HepG2 (cell line): ENCODE measurements at regions not wholly inside any gene's neighbourhood (a gene's known extent, or its start where the extent isn't known, plus 50 kb on each side); places are given as distances from the start of the nearest gene placed in this dataset.

Experiments used
- ATAC-seq: fragments of 200-7000 bp; cut with Tn5 transposase; 3 replicates; pipeline ENCODE4 v1.9.1; 2020; ENCODE audit warnings: mild to moderate bottlenecking, moderate library complexity
- BruUV-seq: library from RNA; stranded (reverse); fragments of 400-500 nt; replicated peaks from 2 replicates; lab custom pipeline; 2021; lab: Mats Ljungman, UMichigan
- CTCF ChIA-PET: fragments of 300-600 bp; formaldehyde crosslinking; extraction: SDS; loops from one replicate; lab custom pipeline; 2021; ENCODE audit warnings: low total read pairs, inconsistent platforms, low intra/inter-chr PET ratio; lab: Yijun Ruan, JAX
- POLR2A ChIA-PET: fragments of 350-600 bp; sonication (Branson Sonifier 250); formaldehyde crosslinking; loops from one replicate; lab custom pipeline; 2020; ENCODE audit warnings: antibody characterized with exemption, inconsistent platforms; lab: Yijun Ruan, JAX
- DNase-seq: peaks from one replicate; pipeline ENCODE4 v3.0.0-alpha.2; 2015; ENCODE audit warnings: low spot score
- FAIRE-seq: peaks from 3 replicates; lab custom pipeline; 2011; peaks lifted over from hg19 to GRCh38; lab: Jason Lieb, UNC
- H2AFZ ChIP-seq: one replicate; pipeline ENCODE4 v1.6.1; 2011; ENCODE audit warnings: low read length, inconsistent platforms
- H3K27ac ChIP-seq: fragments of 300-600 bp; 3 replicates; pipeline ENCODE4 v1.8.0; 2011; ENCODE audit warnings: mixed run types, mild to moderate bottlenecking, mixed read lengths, low read length, inconsistent platforms; ENCODE audit not compliant: insufficient read depth; ENCODE audit errors: extremely low read length
- H3K27me3 ChIP-seq, 2 experiments: fragments of 200-600 bp in 1 of 2; 2 replicates in 1 of 2; 3 replicates in 1 of 2; pipeline versions ENCODE4 v1.6.0 to v1.8.0; 2011; ENCODE audit warnings: low read length in 2 of 2, mild to moderate bottlenecking in 2 of 2, moderate library complexity in 2 of 2, inconsistent platforms in 1 of 2; ENCODE audit not compliant: insufficient read depth in 2 of 2, control insufficient read depth in 1 of 2
- H3K36me3 ChIP-seq, 2 experiments: fragments of 200-600 bp in 1 of 2; replicated peaks in 1 of 2; 2 replicates in 1 of 2; 3 replicates in 1 of 2; pipeline versions ENCODE4 v1.5.1 to v1.8.0; 2011; ENCODE audit warnings: low read length in 2 of 2, inconsistent platforms in 1 of 2; ENCODE audit not compliant: insufficient read depth in 2 of 2, control insufficient read depth in 1 of 2
- H3K4me1 ChIP-seq: 2 replicates; pipeline ENCODE4 v1.5.1; 2012; ENCODE audit warnings: low read length, inconsistent platforms; ENCODE audit not compliant: insufficient read depth
- H3K4me2 ChIP-seq: 2 replicates; pipeline ENCODE4 v1.6.0; 2011; ENCODE audit warnings: low read depth, low read length, inconsistent platforms
- H3K4me3 ChIP-seq, 3 experiments: fragments of 200-600 bp in 1 of 3; sonication (generic), shearing (Covaris generic) in 1 of 3; replicated peaks in 1 of 3; 2 replicates each; pipeline ENCODE4 v1.5.1; 2011 to 2016; ENCODE audit warnings: low read length in 3 of 3, inconsistent platforms in 2 of 3, low read depth in 2 of 3, mild to moderate bottlenecking in 2 of 3, control low read depth in 1 of 3, mixed read lengths in 1 of 3; ENCODE audit not compliant: insufficient read depth in 1 of 3
- H3K79me2 ChIP-seq: one replicate; pipeline ENCODE4 v1.6.1; 2011; ENCODE audit warnings: low read length, inconsistent platforms; ENCODE audit not compliant: insufficient read depth
- H3K9ac ChIP-seq: 2 replicates; pipeline ENCODE4 v1.6.0; 2011; ENCODE audit warnings: mild to moderate bottlenecking, low read depth, low read length, inconsistent platforms; ENCODE audit not compliant: insufficient read depth
- H3K9me3 ChIP-seq: 2 replicates; pipeline ENCODE4 v1.5.1; 2012; ENCODE audit warnings: mild to moderate bottlenecking, low read length
- H4K20me1 ChIP-seq: 2 replicates; pipeline ENCODE4 v1.6.0; 2011; ENCODE audit warnings: inconsistent platforms, mild to moderate bottlenecking, low read length, moderate library complexity; ENCODE audit not compliant: insufficient read depth
- CBX5 ChIP-seq: sonication (generic); formaldehyde crosslinking; IDR thresholded peaks from 2 replicates; pipeline ENCODE4 v1.4.0; 2020; ENCODE audit warnings: missing genetic modification reagents, borderline replicate concordance
- GTF3A ChIP-seq: sonication (generic); formaldehyde crosslinking; conservative IDR thresholded peaks from 2 replicates; pipeline ENCODE4 v1.4.0; 2020; ENCODE audit warnings: mild to moderate bottlenecking, missing genetic modification reagents
- MEF2D ChIP-seq: sonication (generic); formaldehyde crosslinking; IDR thresholded peaks from 2 replicates; pipeline ENCODE4 v1.5.1; 2020; ENCODE audit warnings: mild to moderate bottlenecking, missing genetic modification reagents
- MTA1 ChIP-seq: sonication (generic); formaldehyde crosslinking; IDR thresholded peaks from 2 replicates; pipeline ENCODE4 v1.4.0; 2020; ENCODE audit warnings: missing genetic modification reagents, mild to moderate bottlenecking, borderline replicate concordance
- NFKBIZ ChIP-seq: IDR thresholded peaks from 2 replicates; pipeline ENCODE4 v1.6.1; 2018; ENCODE audit warnings: missing genetic modification reagents, missing compliant biosample characterization
- RARG ChIP-seq: sonication (generic); formaldehyde crosslinking; IDR thresholded peaks from 2 replicates; pipeline ENCODE4 v1.4.0; 2020; ENCODE audit warnings: low read depth, mild to moderate bottlenecking, missing genetic modification reagents
- RBM39 ChIP-seq: fragments of 200-400 bp; formaldehyde crosslinking; IDR thresholded peaks from one replicate; pipeline ENCODE4 v1.6.1; 2018; ENCODE audit warnings: antibody characterized with exemption, mild to moderate bottlenecking, low read depth, low read length; ENCODE audit not compliant: poor library complexity, severe bottlenecking
- RERE ChIP-seq: IDR thresholded peaks from 2 replicates; pipeline ENCODE4 v1.6.1; 2016; ENCODE audit warnings: low read depth, missing genetic modification reagents, missing compliant biosample characterization
- REST ChIP-seq, 2 experiments: IDR thresholded peaks; 2 replicates each; pipeline ENCODE4 v1.6.1; 2011 to 2012; ENCODE audit warnings: low read length in 2 of 2, borderline replicate concordance in 1 of 2, low read depth in 1 of 2, mild to moderate bottlenecking in 1 of 2, moderate library complexity in 1 of 2
- SMARCC2 ChIP-seq: fragments of 450-650 bp; IDR thresholded peaks from 2 replicates; pipeline ENCODE4 v1.6.1; 2017; ENCODE audit warnings: antibody characterized with exemption, mild to moderate bottlenecking
- TBX2 ChIP-seq: sonication (generic); formaldehyde crosslinking; IDR thresholded peaks from 2 replicates; pipeline ENCODE4 v1.5.0; 2020; ENCODE audit warnings: missing genetic modification reagents, mild to moderate bottlenecking, borderline replicate concordance
- ZFYVE20 ChIP-seq: sonication (generic); formaldehyde crosslinking; IDR thresholded peaks from 2 replicates; pipeline ENCODE4 v1.8.0; 2023; ENCODE audit warnings: low read depth, mild to moderate bottlenecking, moderate library complexity, missing genetic modification reagents, borderline replicate concordance
- ZMAT3 ChIP-seq: sonication (generic); formaldehyde crosslinking; conservative IDR thresholded peaks from 2 replicates; pipeline ENCODE4 v1.7.0; 2021; ENCODE audit warnings: missing genetic modification reagents
- ZNF569 ChIP-seq: sonication (generic); formaldehyde crosslinking; IDR thresholded peaks from 2 replicates; pipeline ENCODE4 v1.5.0; 2020; ENCODE audit warnings: mild to moderate bottlenecking, missing genetic modification reagents, moderate library complexity, borderline replicate concordance
- ZNF598 ChIP-seq: sonication (generic); formaldehyde crosslinking; IDR thresholded peaks from 2 replicates; pipeline ENCODE4 v1.5.1; 2020; ENCODE audit warnings: mild to moderate bottlenecking, missing genetic modification reagents, borderline replicate concordance
- WGBS: methylation state at CpG from one replicate; pipeline ENCODE4 v1.1.6; 2017; ENCODE audit warnings: low lambda C conversion rate; 5-methylcytosine and 5-hydroxymethylcytosine counted together
- in situ Hi-C: cut with HindIII; loops from 2 replicates; pipeline ENCODE4 v1.10.0; 2017; ENCODE audit warnings: low pct_unique_long_range_greater_than_20kb; ENCODE audit not compliant: extremely low pct_ligation_motif_present
- intact Hi-C: fragments of 100-400 bp; cut with micrococcal nuclease; formaldehyde crosslinking; loops from one replicate; pipeline ENCODE4 v1.10.0; 2022; ENCODE audit not compliant: unreplicated experiment

GRCh38 chr13:106752584-106753170 is 184.7 kb upstream of the ARGLU1 start:
- Histone ChIP-seq H4K20me1 (no peaks in the 10 kb centered on the region), H3K9me3 (no peaks in the 10 kb centered on the region), H2AFZ (no peak overlapping the region), H3K79me2 (no peaks in the 10 kb centered on the region), H3K27ac (no peak overlapping the region), H3K36me3 (no peaks in the 10 kb centered on the region), H3K27me3 (no peaks in the 10 kb centered on the region), H3K4me2 (no peak overlapping the region), H3K4me1 (peaks cover 14% of the 10 kb centered on the region), H3K4me3 (no peak overlapping the region), H3K9ac (no peak overlapping the region)
- ChIA-PET POLR2A (no interaction called here), CTCF (no interaction called here)
- no peak for DNase-seq
- no peak for ATAC-seq
- in situ Hi-C loops (no loop called here), intact Hi-C loops (no loop called here)
- WGBS = 46% methylated on average over 6 of the region's 6 CpGs
- FAIRE-seq = no peak
- no TSS peak for BruUV-seq
- TF ChIP-seq SMARCC2 = no peak
- no peak for TF ChIP-seq ZNF569 (CRISPR knock-in tag)
- no peak for TF ChIP-seq ZMAT3 (CRISPR knock-in tag)
- no peak for TF ChIP-seq TBX2 (CRISPR knock-in tag)
- TF ChIP-seq RBM39 = no peak
- TF ChIP-seq MTA1 = no peak
- no peak for TF ChIP-seq CBX5 (CRISPR knock-in tag)
- no peak for TF ChIP-seq MEF2D (CRISPR knock-in tag)
- TF ChIP-seq RARG (CRISPR knock-in tag) = no peak
- TF ChIP-seq ZFYVE20 (CRISPR knock-in tag) = no peak
- TF ChIP-seq GTF3A (CRISPR knock-in tag) = no peak
- TF ChIP-seq RERE (CRISPR knock-in tag) = no peak
- no peak for TF ChIP-seq REST (IDR thresholded peaks at IDR 0.05; ENCODE audit: borderline replicate concordance in 1 of 2, low read depth in 1 of 2, low read length in 2 of 2)
- TF ChIP-seq ZNF598 (CRISPR knock-in tag) = no peak
- TF ChIP-seq NFKBIZ (CRISPR knock-in tag) = no peak
